Daoy (cell line): ENCODE measurements at regions not wholly inside any gene's neighbourhood (a gene's known extent, or its start where the extent isn't known, plus 50 kb on each side); places are given as distances from the start of the nearest gene placed in this dataset.

Source experiments
- DNase-seq: peaks from one replicate; pipeline ENCODE4 v3.0.0-alpha.2; 2015; ENCODE audit warnings: low read depth

DNA sequence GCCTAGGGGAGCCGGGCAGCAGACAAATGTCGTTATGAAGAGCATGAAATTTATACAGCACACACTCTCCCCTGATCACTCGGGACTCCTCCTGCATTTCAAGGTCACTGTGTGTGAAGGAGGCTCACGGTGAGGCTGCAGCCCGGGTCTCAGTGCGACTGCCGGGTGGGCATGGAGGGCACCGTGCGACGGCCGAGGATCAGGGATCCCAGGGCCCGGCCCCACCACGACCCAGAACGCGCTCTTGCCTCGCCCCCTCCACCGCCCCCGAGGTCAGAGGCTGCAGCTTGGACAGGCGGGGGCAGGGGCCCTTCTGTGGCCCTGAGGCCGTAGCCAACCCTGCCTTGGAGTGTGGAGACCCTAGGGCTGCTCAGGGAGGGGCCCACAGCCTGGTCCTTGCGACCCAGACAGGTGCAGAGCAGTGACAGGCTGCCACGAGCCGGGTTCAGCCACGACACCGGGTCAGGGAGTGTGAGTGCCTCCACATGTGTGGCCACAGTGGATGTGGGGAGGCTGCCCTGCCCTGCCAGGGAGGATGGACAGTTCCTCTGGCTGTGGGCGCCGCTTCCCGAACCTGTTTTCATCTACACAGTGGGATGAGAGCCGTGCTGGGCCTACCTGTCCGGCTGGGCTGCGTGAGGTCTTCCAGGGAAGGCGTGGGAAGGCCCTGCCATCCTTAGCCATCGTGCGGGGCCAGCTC is 89.3 kb upstream of the NKX1-1 start:
- DNase-seq: no peak

DNA sequence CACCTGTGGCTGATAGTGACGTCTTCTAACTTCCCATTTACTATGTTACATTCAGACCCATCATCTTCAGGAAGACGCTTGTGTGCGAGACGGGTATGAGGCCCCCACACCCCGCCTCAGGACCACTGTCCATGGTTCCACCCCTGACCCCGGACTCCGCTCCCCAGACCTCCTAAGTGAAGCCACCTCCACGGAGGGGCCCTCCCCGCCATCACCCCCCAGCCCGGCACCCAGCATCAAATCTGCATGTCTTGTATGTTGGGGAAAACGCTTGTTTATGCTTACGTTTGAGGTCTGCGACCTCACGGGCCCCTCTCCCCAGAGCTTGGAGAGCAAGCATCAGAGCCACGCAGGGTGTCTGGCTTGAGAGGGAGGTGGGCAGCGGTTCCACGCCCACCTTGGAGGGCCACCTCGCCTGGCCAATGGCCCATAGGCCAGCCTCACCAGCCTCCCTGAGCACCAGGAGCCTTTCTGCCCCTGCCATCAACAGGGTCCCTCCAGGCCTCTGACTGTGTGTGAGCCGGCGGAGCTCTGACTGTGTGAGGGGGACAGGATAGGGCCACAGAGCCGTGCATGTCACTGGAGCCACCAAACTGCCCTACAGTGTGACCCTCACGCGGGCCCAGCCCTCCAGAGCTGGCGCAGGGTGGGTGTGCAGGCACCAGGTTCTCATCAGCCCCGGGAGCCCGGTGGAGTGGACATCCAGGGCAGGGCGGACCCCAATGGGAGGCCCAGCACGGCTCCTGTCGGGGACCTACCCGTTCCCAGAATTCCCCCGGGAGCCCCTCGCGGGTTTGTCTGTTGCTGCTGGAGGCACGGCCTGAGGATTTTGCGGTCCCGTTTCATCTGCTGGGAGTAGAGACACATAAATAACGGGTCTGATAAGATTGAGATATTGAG is 88.4 kb upstream of the NKX1-1 start:
- no peak for DNase-seq

DNA sequence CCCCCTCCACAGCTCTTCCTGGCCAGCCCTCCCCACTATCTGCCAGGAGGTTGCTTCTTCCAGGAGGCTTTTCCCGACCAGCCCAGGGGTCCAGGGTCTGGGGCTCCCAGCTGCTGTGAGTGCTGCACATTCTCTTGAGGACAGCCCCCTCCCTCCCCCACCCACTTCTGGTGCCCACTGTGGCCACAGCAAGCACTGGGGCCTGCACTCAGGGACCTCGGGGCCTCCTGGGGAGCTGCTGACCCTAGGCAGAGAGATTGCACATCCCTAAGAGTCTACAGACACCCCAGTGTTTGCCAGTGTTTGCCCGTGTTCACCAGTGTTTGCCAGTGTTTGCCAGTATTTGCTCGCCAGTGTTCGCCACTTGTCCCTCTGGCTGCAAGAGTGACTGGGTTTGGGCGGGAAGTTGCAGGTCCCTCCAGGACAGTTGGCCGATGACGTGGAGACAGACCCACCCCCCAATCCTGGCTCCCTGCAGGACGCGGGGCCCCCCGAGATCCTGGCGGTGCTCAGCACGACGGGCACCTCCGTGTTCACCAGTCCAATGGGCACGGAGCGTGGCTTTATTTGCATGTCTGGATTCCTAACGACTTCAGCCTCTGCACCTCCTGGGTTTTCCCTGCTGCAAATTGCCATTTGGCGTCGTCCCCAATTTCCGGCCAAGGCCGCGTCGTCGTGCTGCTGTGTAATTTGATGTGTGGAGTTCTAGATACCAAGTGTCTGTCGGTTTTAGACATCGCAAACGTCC is 87.5 kb upstream of the NKX1-1 start:
- no peak for DNase-seq

DNA sequence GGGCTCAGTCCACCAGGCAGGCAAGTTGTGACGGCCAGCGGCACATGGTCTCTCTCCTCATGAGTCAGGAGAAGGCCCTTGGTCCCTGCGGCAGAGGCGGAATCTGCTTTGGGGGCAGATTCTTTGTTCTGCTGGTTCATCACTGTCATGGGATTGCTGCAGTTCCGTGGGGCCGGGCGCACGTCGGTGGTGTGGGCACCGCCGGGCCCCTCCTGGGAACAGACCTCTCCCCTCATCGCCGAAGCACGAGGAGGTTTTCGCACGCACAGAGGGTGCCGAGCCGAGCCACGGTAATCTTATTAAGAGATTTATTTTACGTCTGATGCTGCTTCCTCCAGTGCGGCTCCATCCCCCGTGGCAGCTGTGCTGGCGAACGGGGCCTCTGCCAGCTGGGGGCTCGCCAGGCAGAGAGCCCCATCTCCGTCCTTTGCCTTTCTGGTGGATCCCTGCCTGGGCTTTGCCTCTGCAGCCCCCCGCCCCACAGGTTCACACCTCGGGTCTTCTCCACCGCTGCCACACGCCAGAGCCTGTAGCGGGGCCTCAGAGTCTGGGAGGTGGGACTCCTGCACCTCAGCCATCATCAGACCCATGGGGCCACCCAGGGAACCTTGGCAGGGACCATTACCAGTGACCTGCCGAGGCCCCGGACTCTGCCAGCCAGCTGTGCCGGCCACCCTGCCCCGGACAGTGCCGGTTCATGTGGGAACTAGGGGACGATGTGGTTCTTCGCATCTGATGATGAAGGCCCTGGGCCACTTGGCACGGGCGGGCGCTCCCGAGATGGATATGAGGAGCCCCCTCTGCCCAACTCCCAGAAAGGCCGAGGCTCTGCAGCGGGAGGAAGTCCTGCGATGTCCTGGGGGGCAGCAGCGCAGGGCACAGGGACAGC is 86.7 kb upstream of the NKX1-1 start:
- DNase-seq: no peak

DNA sequence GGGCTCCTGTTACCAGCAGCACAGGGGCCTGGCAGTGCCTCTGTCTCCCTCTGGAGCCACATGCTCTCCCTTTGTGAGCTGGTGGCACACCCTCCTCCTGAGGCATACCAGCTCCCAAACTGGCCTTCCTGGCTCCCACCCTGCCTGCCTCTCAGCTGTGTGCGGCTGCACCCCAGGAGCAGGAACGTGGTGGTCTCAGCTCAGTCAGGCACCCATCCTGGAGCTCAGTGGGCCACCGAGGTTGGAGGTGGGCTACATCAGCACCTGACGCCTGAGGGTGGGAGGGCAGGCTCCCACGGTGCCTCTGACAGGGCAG is 85.9 kb upstream of the NKX1-1 start:
- no peak for DNase-seq

DNA sequence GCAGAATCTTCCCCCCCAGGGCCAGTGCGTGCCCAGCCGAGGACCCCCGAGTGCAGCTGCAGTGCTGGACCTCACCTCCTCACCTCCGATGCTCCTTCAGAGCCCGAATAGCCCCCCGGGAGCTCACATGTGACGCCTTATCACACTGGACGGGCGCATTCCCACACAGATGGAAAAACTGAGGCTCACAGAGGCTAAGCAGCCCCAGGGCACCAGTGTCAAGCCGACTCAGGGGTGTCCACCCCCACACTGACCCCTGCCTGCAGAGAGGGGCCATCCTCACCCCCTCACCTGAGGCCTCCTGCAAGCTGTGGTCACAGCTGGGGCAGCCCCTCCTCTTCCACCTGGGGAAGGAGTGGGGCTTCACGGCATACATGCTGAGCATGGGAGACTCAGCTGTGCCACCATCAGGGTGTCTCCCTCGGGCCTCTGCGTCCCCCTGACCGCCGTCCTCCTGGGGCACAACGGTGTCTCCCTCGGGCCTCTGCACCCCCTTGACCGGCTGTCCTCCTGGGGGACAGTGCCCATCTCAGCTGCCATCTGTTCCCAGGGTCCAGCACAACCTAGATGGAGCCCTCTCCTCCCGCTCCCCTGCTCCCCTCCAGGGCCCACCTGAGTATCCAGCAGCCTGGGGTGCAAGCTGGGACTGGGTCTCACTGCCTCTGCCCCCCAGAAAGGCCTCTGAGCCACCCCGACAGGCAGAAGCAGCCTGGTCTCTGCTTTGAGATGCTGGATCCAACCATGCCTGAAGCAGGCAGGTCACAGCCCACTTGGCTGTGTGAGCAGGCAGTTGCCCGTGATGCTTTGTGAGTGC is 85.3 kb upstream of the NKX1-1 start:
- no peak for DNase-seq

DNA sequence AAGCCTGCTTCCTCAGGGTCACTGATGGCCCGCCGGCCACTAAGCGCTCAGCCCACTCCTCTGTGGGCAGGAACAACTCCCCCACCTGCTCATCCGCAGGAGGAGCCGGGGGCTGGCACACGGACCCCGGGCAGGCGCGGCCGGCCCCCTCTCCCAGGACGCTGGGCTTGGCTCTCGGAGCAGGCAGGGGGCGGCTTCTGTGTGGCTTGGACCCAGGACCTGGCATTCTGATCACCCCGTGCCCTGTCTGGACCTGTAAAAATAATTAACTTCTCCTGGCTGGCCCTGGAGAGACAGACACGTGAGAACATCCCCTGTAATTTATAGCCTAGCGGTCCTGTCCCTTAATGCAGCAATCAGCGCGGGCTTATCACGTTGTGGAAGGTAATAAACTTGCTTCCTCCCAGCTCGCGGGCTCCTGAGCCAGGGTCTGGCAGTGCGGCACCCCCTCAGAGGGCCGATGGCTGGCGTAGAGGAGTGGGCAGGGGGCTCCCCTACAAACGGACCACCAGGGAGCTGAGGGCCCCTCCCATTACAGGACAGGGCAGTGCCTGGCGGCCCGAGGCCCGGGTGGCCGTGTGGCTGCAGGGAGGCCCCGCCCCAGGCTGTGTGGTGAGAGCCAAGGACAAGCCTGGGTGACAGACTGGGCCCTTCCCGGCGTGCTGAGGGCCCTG is 84.5 kb upstream of the NKX1-1 start:
- DNase-seq: no peak

DNA sequence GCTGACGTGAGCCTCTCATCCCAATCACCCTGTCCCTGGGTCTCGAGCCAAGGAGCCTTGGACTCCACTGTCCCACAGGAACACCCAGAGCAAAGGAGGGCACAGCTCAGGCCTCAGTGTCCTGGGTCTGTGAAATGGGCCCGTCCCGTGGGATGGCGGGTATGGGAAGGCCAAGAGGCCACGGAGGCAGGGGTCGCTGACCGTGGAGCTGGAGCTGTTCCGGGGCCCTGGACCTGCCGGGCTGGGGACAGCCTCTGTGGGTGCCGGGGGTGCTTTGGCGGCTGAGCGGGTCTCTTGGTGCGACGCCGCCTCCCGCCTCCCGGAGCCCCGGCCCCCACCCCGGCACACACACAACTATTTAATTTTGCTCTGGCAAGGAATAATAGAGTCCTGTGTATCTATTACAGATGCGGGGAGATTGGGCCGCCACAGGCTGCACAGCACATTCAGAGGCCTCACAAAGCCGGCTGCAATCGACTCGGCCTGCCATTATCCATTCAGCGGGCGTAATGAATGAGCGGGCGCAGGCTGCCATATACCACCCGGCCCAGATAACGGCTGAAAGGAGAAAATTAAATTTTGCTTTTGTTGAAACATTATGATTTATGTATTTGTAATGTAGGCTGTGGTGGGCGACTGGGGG is 83.9 kb upstream of the NKX1-1 start:
- DNase-seq: no peak

DNA sequence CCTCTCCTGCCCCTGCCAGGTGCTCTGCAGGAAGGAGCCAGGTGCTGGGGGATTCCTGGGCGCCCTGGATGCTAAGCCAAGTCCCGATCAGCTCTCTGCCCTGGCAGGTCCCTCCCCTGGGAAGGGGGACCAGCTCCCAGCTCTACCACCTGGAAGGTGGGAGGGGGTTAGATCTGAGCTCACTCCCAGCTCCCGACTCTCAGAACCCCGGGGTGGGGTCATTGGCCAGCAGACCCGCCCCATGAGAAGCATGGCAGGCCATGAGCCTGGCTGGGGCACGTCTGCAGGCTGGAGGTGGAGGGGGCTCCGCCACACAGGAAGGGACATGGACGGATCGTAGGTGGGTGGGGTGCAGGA is 83.4 kb upstream of the NKX1-1 start:
- DNase-seq: no peak

DNA sequence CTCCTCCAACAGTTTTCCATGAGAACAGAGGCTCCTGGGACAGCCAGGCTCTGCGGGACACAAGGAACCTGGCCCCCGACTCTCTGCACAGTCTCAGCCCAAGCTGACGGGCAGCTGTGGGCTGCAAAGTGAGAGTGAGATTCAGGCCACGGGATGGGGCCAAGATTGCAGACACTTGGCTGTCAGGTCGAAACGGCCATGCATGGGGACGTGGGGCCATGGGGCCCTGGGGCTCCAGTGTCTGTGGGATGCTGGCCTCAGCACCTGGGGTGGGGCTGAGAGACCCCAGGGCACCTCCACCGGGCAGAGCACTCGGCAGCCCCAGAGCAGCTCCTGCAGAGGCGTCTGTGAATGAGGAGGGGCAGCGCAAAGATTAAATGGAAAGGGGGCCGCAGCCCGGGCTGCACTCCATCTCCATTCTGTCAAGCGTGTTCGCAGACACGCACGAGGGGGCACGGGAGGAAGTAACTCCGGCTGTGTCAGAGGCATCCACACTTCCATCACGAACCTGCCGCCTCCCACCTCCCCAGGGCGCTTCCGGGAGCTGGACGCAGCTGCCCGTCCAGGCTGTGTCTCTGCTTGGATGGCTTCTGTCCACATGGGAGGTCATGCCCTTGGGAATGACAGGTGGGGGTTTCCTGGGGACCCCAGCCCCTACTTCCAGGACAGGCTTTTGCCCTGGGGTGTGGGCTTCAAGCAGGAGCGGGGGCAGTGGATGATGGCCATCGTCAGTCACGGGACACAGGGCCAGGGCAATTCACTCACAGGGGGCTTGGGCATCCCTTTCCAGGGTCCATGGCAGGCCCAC is 82.8 kb upstream of the NKX1-1 start:
- no peak for DNase-seq

DNA sequence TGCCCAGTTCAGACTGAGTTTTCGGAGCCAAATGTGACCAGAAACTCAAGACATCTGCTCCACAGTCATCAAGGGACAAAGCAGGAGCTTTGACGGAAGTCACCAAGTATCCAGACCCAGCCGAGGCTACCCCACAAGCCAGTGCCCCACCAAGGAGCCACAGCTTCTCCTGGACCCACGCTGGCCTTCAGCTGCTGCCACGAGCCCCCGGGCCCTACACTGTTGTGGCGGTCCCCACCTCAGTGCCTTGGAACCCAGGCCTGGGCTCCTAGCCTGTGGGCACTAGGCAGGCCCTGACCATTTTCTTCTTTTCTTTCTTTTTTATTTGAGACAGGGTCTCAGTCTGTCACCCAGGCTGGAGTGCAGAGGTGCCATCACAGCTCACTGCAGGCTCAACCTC is 82.1 kb upstream of the NKX1-1 start:
- DNase-seq: no peak

DNA sequence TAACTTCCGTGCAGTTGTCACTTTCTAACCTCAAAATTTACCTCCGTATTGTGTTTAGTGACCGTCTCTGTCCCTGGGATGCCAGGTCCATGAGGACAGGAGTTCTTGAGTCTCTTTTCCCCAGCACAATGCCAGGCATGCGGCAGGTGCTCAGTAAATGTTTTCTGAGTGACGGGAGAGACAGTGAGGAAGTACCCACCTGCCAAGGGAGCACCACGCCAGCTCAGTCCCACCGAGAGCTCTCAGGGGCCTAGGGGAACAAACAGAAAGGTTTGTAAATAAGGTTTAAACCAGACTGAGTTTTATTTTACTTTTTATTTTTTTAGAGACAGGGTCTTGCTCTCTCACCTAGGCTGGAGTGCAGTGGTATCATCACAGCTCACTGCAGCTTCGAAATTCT is 81.5 kb upstream of the NKX1-1 start:
- no peak for DNase-seq

DNA sequence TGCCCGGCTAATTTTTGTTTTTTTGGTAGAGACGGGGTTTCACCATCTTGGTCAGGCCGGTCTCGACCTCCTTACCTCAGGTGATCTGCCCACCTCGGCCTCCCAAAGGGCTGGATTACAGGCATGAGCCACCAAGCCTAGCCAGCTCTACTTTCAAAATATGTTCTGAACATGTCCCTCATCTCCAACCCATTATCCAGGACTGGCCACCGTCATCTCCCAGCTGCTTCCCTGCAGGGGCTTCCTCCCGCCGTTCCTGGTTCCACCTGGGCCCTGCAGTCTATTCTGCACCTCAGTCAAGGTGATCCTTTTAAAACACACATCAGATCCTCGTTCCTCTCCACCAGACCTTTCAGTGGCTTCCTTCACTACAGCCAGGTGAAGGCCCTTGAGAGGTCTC is 80.9 kb upstream of the NKX1-1 start:
- DNase-seq: no peak

DNA sequence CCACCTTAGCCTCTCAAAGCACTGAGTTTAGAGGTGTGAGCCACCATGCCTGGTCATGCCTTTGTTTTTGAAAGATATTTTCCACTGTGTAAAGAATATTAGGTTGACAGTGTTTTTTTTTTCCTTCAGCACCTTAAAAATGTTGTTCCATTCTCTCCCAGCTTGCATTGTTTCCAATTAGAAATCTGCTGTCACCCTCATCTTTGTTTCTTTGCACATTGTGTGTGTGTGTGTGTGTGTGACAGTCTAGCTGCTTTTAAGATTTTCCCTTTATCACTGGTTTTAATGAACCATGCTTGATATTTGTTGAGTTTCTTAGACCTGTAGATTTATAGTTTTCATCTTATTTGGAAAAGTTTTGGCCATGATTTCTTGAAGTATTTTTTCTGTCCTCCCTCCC is 79.0 kb upstream of the NKX1-1 start:
- DNase-seq: no peak

DNA sequence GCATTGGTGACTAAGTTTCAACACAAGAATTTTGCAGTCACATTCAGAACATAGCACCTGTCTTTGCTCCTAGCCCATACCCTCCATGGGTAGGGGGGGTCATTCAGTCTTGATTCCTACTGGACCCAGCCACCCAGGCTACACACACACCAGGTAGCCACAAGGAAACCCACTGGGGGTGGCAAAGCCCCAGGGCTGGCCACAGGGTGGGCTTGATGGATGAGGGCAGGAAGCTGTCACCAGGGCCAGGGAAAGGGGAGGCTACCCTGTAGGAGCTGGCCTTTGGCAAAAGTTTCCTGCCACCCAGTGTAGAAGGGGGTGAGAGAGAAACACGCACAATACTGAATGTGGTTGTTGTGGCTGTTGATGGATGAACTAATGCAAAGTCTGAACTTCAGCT is 74.5 kb upstream of the NKX1-1 start:
- no peak for DNase-seq

DNA sequence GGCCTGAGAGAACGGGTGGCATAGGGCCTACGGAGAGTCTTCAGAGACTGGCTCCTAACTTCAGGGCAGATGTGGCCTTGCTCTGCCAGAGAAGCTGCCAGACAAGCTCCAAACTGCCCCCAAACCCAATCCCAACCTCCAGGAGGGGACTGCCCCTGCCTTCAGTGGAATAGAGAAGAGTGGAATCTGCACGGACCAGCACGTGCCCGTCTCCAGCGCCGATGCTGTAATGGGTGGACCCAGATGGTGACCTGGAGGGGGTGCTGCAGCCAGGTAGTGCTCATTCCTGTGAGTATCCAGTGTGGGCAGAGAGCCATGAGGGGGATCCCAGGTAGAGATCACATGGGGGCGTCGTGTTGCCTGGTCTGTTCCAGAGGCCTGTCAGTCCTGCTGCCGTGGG is 73.2 kb upstream of the NKX1-1 start:
- DNase-seq: no peak

DNA sequence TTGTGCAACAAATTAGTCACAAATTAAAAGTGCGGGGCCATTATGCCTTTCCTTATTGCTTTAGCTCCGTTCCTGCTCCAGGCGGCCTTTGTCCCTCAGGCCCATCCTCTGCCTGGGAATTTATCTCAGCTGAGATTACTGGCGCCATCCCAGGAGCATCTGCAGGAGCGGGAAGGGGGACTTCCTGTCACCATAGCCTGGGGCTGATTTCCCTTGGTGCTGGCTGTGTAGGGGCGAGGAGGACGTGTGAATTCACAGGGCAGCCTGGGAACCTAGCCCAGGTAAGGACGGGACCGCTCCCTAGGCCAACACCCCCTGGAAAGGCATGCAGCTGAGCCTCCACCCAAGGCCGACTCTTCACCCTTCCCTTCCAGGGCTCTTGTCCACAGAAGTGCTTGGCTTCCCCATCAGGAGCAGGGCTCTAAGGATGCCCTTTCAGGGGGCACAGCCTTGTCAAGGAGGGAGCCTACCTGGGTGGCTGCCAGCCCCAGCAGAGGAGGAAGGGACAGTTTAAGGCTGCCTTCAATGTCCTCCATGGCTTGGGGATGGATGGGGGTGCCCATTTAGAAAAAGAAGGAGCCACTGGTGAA is 72.6 kb upstream of the NKX1-1 start:
- no peak for DNase-seq

DNA sequence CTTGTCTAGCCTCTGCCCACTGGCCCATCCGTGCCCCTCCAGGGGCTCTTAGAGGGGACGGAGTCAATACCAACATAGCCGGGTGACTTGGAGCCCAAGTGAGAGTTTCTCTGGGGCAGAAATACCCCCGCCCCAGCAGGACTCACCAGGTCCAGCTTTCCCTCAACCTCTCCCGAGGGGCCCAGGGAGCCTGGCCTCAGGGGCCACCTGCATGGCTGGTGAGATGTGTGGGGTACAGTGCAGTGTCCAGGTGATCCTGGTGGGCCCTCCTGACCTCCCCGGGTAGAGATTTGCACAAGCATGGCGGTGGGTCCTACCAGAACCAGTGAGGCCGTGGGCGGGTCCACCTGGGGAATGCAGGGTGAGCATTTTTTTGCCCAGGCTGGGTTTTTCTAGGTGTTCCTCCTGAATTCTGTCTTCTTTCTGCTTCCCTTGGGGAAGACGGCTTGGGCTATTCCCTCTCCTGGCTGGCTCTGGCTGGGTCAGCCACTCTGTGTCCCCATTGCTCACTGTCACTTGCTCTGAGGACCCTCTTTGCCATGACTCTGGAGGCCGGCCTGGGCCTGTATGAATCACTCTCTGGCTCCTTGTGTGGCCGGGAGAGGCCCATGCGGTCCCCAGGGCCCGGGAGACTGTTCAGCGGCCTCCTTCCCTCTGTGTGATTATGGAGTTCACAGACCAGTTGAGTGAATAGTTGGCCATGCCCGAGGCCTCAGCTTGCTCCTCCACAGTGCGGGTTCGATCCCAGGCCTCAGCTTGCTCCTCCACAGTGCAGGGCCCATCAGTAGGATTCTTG is 71.0 kb upstream of the NKX1-1 start:
- DNase-seq: no peak
